H1 (cell line): ENCODE measurements at regions not wholly inside any gene's neighbourhood (a gene's known extent, or its start where the extent isn't known, plus 50 kb on each side); places are given as distances from the start of the nearest gene placed in this dataset.

Experiments
- CTCF ChIA-PET: fragments of 300-600 bp; sonication (Branson Sonifier 250); formaldehyde crosslinking; loops from one replicate; lab custom pipeline; 2021; ENCODE audit not compliant: partially characterized antibody; lab: Charles Lee
- POLR2A ChIA-PET: fragments of 300-600 bp; sonication (Branson Sonifier 250); formaldehyde crosslinking; loops from one replicate; lab custom pipeline; 2021; ENCODE audit warnings: inconsistent platforms; ENCODE audit not compliant: partially characterized antibody; lab: Charles Lee
- DNase-seq, 2 experiments: peaks; one replicate each; pipeline versions ENCODE4 v3.0.0 to v3.0.0-alpha.2; 2010 to 2022; ENCODE audit warnings: low spot score in 2 of 2, low read depth in 1 of 2, mixed read lengths in 1 of 2
- FAIRE-seq: peaks from 2 replicates; lab custom pipeline; 2011; peaks lifted over from hg19 to GRCh38; lab: Jason Lieb, UNC
- H2AFZ ChIP-seq: 2 replicates; pipeline ENCODE4 v1.8.1; 2012; ENCODE audit warnings: low read length, inconsistent platforms
- H2AK5ac ChIP-seq: 2 replicates; pipeline ENCODE4 v1.6.1; 2013; ENCODE audit warnings: low read depth, low read length
- H2BK120ac ChIP-seq: replicated peaks from 2 replicates; pipeline ENCODE3; 2013; ENCODE audit warnings: low read depth, low read length, inconsistent platforms
- H2BK12ac ChIP-seq: 2 replicates; pipeline ENCODE4 v1.6.1; 2013; ENCODE audit warnings: low read depth, low read length
- H2BK15ac ChIP-seq: 2 replicates; pipeline ENCODE4 v1.6.1; 2013; ENCODE audit warnings: low read length
- H2BK20ac ChIP-seq: 2 replicates; pipeline ENCODE4 v1.6.1; 2013; ENCODE audit warnings: low read length
- H2BK5ac ChIP-seq: 2 replicates; pipeline ENCODE4 v1.6.1; 2013; ENCODE audit warnings: low read depth, low read length
- H3K14ac ChIP-seq: 2 replicates; pipeline ENCODE4 v1.6.1; 2013; ENCODE audit warnings: inconsistent platforms; ENCODE audit not compliant: insufficient read length
- H3K18ac ChIP-seq: 2 replicates; pipeline ENCODE4 v1.6.1; 2013; ENCODE audit warnings: low read length; ENCODE audit errors: extremely low read depth
- H3K23ac ChIP-seq: 2 replicates; pipeline ENCODE4 v1.6.1; 2013; ENCODE audit warnings: inconsistent platforms; ENCODE audit not compliant: insufficient read length
- H3K23me2 ChIP-seq: 2 replicates; pipeline ENCODE4 v1.6.1; 2013; ENCODE audit warnings: low read depth, low read length
- H3K27ac ChIP-seq: 2 replicates; pipeline ENCODE4 v1.6.1; 2011; ENCODE audit warnings: low read depth, low read length, inconsistent platforms
- H3K27me3 ChIP-seq, 4 experiments: replicated peaks in 1 of 4; 1 replicate in 1 of 4; 2 replicates in 3 of 4; pipeline versions ENCODE4 v1.6.1 to v1.8.1; 2011 to 2013; ENCODE audit warnings: low read length in 3 of 4, mild to moderate bottlenecking in 3 of 4, inconsistent platforms in 2 of 4, mixed read lengths in 2 of 4, moderate library complexity in 1 of 4; ENCODE audit not compliant: control insufficient read depth in 3 of 4, insufficient read depth in 3 of 4; ENCODE audit errors: extremely low read depth in 1 of 4
- H3K36me3 ChIP-seq, 4 experiments: 2 replicates each; pipeline versions ENCODE4 v1.6.1 to v1.8.1; 2011 to 2013; ENCODE audit warnings: mild to moderate bottlenecking in 4 of 4, low read length in 3 of 4, moderate library complexity in 2 of 4, control low read depth in 1 of 4, inconsistent platforms in 1 of 4; ENCODE audit not compliant: insufficient read depth in 4 of 4, control insufficient read depth in 2 of 4
- H3K4ac ChIP-seq: replicated peaks from 2 replicates; pipeline ENCODE3; 2013; ENCODE audit warnings: low read length, low read depth, mixed read lengths, inconsistent platforms; ENCODE audit not compliant: insufficient read length
- H3K4me1 ChIP-seq, 4 experiments: replicated peaks in 1 of 4; 1 replicate in 1 of 4; 2 replicates in 3 of 4; pipeline versions ENCODE4 v1.6.1 to v1.8.1; 2011 to 2013; ENCODE audit warnings: low read length in 3 of 4, inconsistent platforms in 2 of 4, mixed read lengths in 1 of 4; ENCODE audit not compliant: insufficient read depth in 4 of 4, control insufficient read depth in 3 of 4
- H3K4me2 ChIP-seq, 2 experiments: 2 replicates each; pipeline versions ENCODE4 v1.6.1 to v1.8.1; 2011 to 2013; ENCODE audit warnings: low read depth in 2 of 2, low read length in 2 of 2, control low read depth in 1 of 2, inconsistent platforms in 1 of 2, mild to moderate bottlenecking in 1 of 2; ENCODE audit not compliant: insufficient read depth in 1 of 2
- H3K4me3 ChIP-seq, 4 experiments: fragments of 200-600, 300-600 bp in 1 of 4; sonication (generic), shearing (Covaris generic), sonication (Bioruptor Twin) in 1 of 4; 2 replicates each; pipeline versions ENCODE4 v1.5.1 to v1.8.1; 2011 to 2016; ENCODE audit warnings: low read length in 4 of 4, low read depth in 3 of 4, control low read depth in 2 of 4, inconsistent platforms in 2 of 4, mild to moderate bottlenecking in 2 of 4, mixed read lengths in 1 of 4, moderate library complexity in 1 of 4; ENCODE audit not compliant: insufficient read depth in 2 of 4; ENCODE audit errors: extremely low read depth in 1 of 4
- H3K56ac ChIP-seq: replicated peaks from 2 replicates; pipeline ENCODE3; 2013; ENCODE audit warnings: low read depth, mild to moderate bottlenecking, mixed read lengths, low read length, inconsistent platforms; ENCODE audit not compliant: insufficient read length
- H3K79me1 ChIP-seq: 2 replicates; pipeline ENCODE4 v1.6.1; 2013; ENCODE audit warnings: low read depth, low read length, control low read depth
- H3K79me2 ChIP-seq, 2 experiments: 2 replicates each; pipeline versions ENCODE4 v1.6.1 to v1.8.1; 2012 to 2013; ENCODE audit warnings: low read length in 2 of 2, mild to moderate bottlenecking in 2 of 2, inconsistent platforms in 1 of 2; ENCODE audit not compliant: insufficient read depth in 2 of 2, control insufficient read depth in 1 of 2
- H3K9ac ChIP-seq, 4 experiments: replicated peaks in 1 of 4; 1 replicate in 1 of 4; 2 replicates in 3 of 4; pipeline versions ENCODE4 v1.6.1 to v1.8.1; 2011 to 2013; ENCODE audit warnings: low read depth in 3 of 4, low read length in 3 of 4, control low read depth in 2 of 4, mild to moderate bottlenecking in 2 of 4, moderate library complexity in 2 of 4, inconsistent platforms in 1 of 4; ENCODE audit errors: extremely low read depth in 1 of 4
- H3K9me3 ChIP-seq, 2 experiments: 2 replicates each; pipeline versions ENCODE4 v1.6.1 to v1.8.1; 2012 to 2013; ENCODE audit warnings: mild to moderate bottlenecking in 2 of 2, moderate library complexity in 2 of 2, control low read depth in 1 of 2, inconsistent platforms in 1 of 2, low read depth in 1 of 2, low read length in 1 of 2, mixed read lengths in 1 of 2; ENCODE audit not compliant: insufficient read depth in 2 of 2
- H4K20me1 ChIP-seq, 2 experiments: replicated peaks in 1 of 2; 2 replicates each; pipeline versions ENCODE3 to v1.8.1; 2011 to 2013; ENCODE audit warnings: inconsistent platforms in 2 of 2, low read length in 2 of 2, mild to moderate bottlenecking in 1 of 2; ENCODE audit not compliant: insufficient read depth in 2 of 2, control insufficient read depth in 1 of 2
- H4K5ac ChIP-seq: 2 replicates; pipeline ENCODE4 v1.6.1; 2013; ENCODE audit warnings: low read length, low read depth, mixed read lengths, inconsistent platforms; ENCODE audit not compliant: insufficient read length
- H4K8ac ChIP-seq: 2 replicates; pipeline ENCODE4 v1.8.0; 2013; ENCODE audit warnings: mild to moderate bottlenecking, moderate library complexity, low read length, inconsistent platforms; ENCODE audit not compliant: insufficient read depth; ENCODE audit errors: extremely low read depth
- H4K91ac ChIP-seq: replicated peaks from 2 replicates; pipeline ENCODE3; 2013; ENCODE audit warnings: low read length, mixed read lengths, inconsistent platforms; ENCODE audit not compliant: insufficient read length
- BRCA1 ChIP-seq: IDR thresholded peaks from 2 replicates; pipeline ENCODE4 v1.6.1; 2012; ENCODE audit warnings: low read depth, low read length, improper control_type of control experiment
- HDAC6 ChIP-seq: IDR thresholded peaks from one replicate; pipeline ENCODE4 v1.7.1; 2012; ENCODE audit warnings: low read depth, mild to moderate bottlenecking, inconsistent platforms, low read length, moderate library complexity
- MAFK ChIP-seq: IDR thresholded peaks from 2 replicates; pipeline ENCODE4 v1.6.1; 2012; ENCODE audit warnings: low read depth, mild to moderate bottlenecking, improper control_type of control experiment, low read length
- RAD21 ChIP-seq, 2 experiments: IDR thresholded peaks in 1 of 2; conservative IDR thresholded peaks in 1 of 2; 2 replicates each; pipeline ENCODE4 v1.6.1; 2011; ENCODE audit warnings: low read depth in 2 of 2, low read length in 2 of 2, improper control_type of control experiment in 1 of 2, inconsistent platforms in 1 of 2, mild to moderate bottlenecking in 1 of 2, moderate library complexity in 1 of 2
- RNF2 ChIP-seq: fragments of 200-900, 300-1000 bp; sonication (generic); IDR thresholded peaks from 2 replicates; pipeline ENCODE4 v1.7.1; 2016; ENCODE audit warnings: borderline replicate concordance, low read depth, mild to moderate bottlenecking, antibody characterized with exemption, low read length; ENCODE audit not compliant: poor library complexity, severe bottlenecking; ENCODE audit errors: missing control alignments
- SIN3A ChIP-seq, 2 experiments: IDR thresholded peaks in 1 of 2; conservative IDR thresholded peaks in 1 of 2; 2 replicates each; pipeline ENCODE4 v1.6.1; 2011 to 2012; ENCODE audit warnings: low read length in 2 of 2, improper control_type of control experiment in 1 of 2, low read depth in 1 of 2, mild to moderate bottlenecking in 1 of 2
- SIX5 ChIP-seq: IDR thresholded peaks from 2 replicates; pipeline ENCODE4 v1.6.1; 2011; ENCODE audit warnings: mild to moderate bottlenecking, low read depth, low read length
- SP2 ChIP-seq: IDR thresholded peaks from 2 replicates; pipeline ENCODE4 v1.6.1; 2012; ENCODE audit warnings: mild to moderate bottlenecking, low read length, inconsistent platforms
- SP4 ChIP-seq: IDR thresholded peaks from 2 replicates; pipeline ENCODE4 v1.6.1; 2012; ENCODE audit warnings: low read length, inconsistent platforms
- SRF ChIP-seq: IDR thresholded peaks from 2 replicates; pipeline ENCODE4 v1.6.1; 2011; ENCODE audit warnings: mild to moderate bottlenecking, low read depth, low read length, moderate library complexity
- TEAD4 ChIP-seq: IDR thresholded peaks from 2 replicates; pipeline ENCODE4 v1.6.1; 2012; ENCODE audit warnings: low read depth, low read length, inconsistent platforms, mixed read lengths
- WGBS, 2 experiments: shearing (Covaris generic) in 1 of 2; methylation state at CpG; one replicate each; pipeline versions ENCODE4 v1.1.6 to v1.1.7; 2013 to 2015; ENCODE audit warnings: low lambda C conversion rate in 2 of 2, mixed read lengths in 2 of 2, inconsistent platforms in 1 of 2, low coverage in 1 of 2, missing lambda C conversion rate in 1 of 2; ENCODE audit not compliant: insufficient replicate concordance in 2 of 2, insufficient coverage in 1 of 2, insufficient read length in 1 of 2; ENCODE audit errors: extremely low coverage in 1 of 2, missing lambda C conversion rate in 1 of 2; 5-methylcytosine and 5-hydroxymethylcytosine counted together

- POLR2A ChIA-PET, result no interaction called here
- Histone ChIP-seq H3K79me1 (no peaks in the 10 kb centered on the region), H3K27ac (no peak overlapping the region), H3K14ac (no peak overlapping the region), H3K9ac (no peak overlapping the region), H2BK15ac (no peak overlapping the region), H4K20me1 (no peaks in the 10 kb centered on the region), H3K9me3 (no peaks in the 10 kb centered on the region), H3K79me2 (no peaks in the 10 kb centered on the region), H3K36me3 (no peaks in the 10 kb centered on the region), H2AFZ (no peak overlapping the region), H4K8ac (no peak overlapping the region), H3K4ac (no peak overlapping the region), H2BK120ac (no peak overlapping the region), H2AK5ac (no peak overlapping the region), H3K4me2 (no peak overlapping the region), H2BK12ac (no peak overlapping the region), H3K27me3 (no peaks in the 10 kb centered on the region; a peak in 1 of 7 replicates), H3K56ac (no peak overlapping the region), H2BK20ac (no peak overlapping the region), H4K5ac (no peak overlapping the region), H3K23me2 (no peaks in the 10 kb centered on the region), H4K91ac (no peak overlapping the region), H2BK5ac (no peak overlapping the region), H3K4me3 (no peak overlapping the region), H3K23ac (no peak overlapping the region), H3K4me1 (no peaks in the 10 kb centered on the region), H3K18ac (no peak overlapping the region)
- FAIRE-seq (no peak), DNase-seq (no peak)
- WGBS, 2 experiments, result 85% methylated on average over 1 of the region's 1 CpG; no CpG with 5 or more reads in 1 of the 2 experiments
- CTCF ChIA-PET, result interaction anchor here (0.8 to 17.4 kb wide), 7 partner anchors 8 to 805 kb away, joined by 3 to 353 read pairs (median 3); no protein-coding TSS in a partner anchor
- TF ChIP-seq MAFK (no peak), TEAD4 (no peak), BRCA1 (no peak), RAD21 (IDR thresholded peaks at IDR 0.05 in 1 of 2, conservative IDR thresholded peaks at IDR 0.05 in 1 of 2; ENCODE audit: low read depth in 2 of 2, low read length in 2 of 2) (no peak), SP2 (no peak), RNF2 (no peak), HDAC6 (no peak), SIN3A (conservative IDR thresholded peaks at IDR 0.05 in 1 of 2, IDR thresholded peaks at IDR 0.05 in 1 of 2; ENCODE audit: low read depth in 1 of 2, low read length in 2 of 2) (no peak), SRF (no peak), SIX5 (no peak), SP4 (no peak)
These were observed 101.0 kb upstream of the SHISA6 start for GRCh38 chr17:11140043-11140442.
